ENCODE measurements at regions not wholly inside any gene's neighbourhood (a gene's known extent, or its start where the extent isn't known, plus 50 kb on each side); places are given as distances from the start of the nearest gene placed in this dataset.

GRCh38 chr18:73313476-73313875 lies 445.7 kb upstream of the NETO1 start:
- TF ChIP-seq, protein P1, sequence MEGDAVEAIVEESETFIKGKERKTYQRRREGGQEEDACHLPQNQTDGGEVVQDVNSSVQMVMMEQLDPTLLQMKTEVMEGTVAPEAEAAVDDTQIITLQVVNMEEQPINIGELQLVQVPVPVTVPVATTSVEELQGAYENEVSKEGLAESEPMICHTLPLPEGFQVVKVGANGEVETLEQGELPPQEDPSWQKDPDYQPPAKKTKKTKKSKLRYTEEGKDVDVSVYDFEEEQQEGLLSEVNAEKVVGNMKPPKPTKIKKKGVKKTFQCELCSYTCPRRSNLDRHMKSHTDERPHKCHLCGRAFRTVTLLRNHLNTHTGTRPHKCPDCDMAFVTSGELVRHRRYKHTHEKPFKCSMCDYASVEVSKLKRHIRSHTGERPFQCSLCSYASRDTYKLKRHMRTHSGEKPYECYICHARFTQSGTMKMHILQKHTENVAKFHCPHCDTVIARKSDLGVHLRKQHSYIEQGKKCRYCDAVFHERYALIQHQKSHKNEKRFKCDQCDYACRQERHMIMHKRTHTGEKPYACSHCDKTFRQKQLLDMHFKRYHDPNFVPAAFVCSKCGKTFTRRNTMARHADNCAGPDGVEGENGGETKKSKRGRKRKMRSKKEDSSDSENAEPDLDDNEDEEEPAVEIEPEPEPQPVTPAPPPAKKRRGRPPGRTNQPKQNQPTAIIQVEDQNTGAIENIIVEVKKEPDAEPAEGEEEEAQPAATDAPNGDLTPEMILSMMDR (conservative IDR thresholded peaks at IDR 0.05; ENCODE audit: low read depth, low read length), result no peak
- TF ChIP-seq EZH2 (IDR thresholded peaks at IDR 0.05; ENCODE audit: borderline replicate concordance, low read depth, low read length, poor library complexity, severe bottlenecking), result no peak

Measured in A673 (cell line).